T-helper 1 cell treated with Interleukin-12 subunit alpha and Interleukin-12 subunit beta and Interleukin-4 antibody, amounts not matched to agents 30 ng/mL and 1 ng/mL, for 36 hours (primary cell): ENCODE measurements at regions not wholly inside any gene's neighbourhood (a gene's known extent, or its start where the extent isn't known, plus 50 kb on each side); places are given as distances from the start of the nearest gene placed in this dataset.
"Not testable (repeated sequence)": the region's sequence is repeated elsewhere in the genome, so short reads cannot be mapped to it uniquely, and the experiment has no call there.

Source experiments
- intact Hi-C: fragments of 100-400 bp; cut with micrococcal nuclease; formaldehyde crosslinking; loops from one replicate; pipeline ENCODE4 v1.15.1; 2024

DNA sequence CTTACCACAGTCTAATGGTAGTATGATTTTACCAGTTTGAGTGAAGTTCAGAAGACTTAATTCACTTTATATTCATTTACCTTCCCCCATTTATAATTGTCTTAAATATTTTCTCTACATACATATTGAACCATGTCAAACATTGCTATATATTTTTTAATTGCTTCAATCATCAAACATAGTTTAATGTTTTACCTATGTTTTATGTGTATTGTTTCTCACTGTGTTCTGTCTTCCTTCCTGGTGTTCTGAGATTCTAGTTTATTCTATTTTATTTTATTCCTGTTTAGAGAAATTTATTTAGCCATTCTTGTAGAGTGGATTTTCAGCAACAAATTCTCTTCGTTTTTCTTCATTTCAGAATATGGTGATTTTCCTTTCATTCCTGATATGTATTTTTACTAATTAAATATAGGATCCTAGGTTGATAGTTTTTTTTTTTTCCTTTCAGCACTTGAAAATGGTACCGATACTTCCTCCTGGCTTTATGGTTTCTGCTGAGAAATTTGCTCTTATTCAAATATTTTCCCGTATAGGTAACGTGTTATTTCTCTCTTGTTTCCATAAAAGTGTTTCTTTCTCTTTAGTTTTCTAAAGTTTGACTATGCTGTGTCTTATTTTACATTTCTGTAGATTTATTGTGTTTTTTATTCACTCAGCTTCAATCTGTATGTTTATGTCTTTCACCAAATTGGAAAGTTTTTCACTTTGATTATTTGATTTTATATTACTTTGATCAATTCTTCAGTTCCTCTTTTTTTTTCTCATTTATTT is 201.8 kb upstream of the AGR3 start:
- intact Hi-C loops, result no loop called here

DNA sequence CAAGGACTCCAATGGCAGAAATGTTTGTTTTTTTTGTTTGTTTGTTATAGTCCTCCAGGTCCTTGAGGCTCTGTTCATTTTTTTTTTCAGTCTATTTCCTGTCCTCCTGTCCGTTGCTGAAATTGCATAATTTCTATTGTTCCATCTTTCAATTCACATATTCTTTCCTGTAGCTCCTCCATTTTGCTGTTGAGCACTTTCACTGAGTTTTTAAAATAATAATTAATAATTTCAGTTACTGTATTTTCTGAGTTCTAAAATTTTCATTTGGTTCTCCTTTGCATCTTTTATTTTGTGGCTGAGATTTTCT is 202.3 kb upstream of the AGR3 start:
- intact Hi-C loops, result no loop called here

DNA sequence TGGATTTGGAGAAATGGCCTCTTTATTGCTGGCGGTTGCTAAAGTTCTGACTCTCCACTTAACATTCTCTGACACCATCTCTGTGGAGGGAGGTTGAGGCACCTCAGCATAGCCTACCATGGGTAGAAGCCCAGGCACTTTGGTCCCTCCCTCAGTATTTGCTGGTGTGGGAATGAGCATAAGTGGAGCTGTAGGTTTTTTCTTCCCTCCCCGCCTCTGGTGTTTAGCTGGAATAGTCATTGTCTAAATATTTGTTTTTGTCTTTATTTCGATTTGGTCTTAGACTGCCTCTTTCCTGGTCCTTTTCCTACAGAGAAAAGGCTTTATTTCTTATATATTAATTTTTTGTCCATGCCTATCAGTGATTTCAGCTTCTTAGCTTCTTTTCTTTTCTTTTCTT is 203.4 kb upstream of the AGR3 start:
- intact Hi-C loops, result no loop called here

DNA sequence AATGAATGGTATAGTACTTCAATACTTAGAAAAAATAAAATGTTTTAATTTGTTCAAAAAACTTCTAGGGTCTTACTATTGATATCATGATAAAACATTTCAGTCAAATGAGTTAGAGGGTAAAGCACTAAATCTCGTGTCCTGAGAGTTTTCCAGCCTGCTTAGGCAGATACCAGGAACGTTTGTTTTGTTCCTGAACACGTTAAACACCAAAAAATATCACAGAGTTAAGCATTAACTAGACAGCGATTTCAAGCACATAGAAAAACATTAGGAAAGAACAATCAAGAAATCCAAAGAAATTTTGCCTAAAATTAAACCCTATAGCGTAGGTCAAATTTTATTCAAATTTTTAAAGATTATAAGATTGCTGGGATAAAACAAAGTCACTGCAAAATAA is 204.6 kb upstream of the AGR3 start:
- intact Hi-C loops, result no loop called here

DNA sequence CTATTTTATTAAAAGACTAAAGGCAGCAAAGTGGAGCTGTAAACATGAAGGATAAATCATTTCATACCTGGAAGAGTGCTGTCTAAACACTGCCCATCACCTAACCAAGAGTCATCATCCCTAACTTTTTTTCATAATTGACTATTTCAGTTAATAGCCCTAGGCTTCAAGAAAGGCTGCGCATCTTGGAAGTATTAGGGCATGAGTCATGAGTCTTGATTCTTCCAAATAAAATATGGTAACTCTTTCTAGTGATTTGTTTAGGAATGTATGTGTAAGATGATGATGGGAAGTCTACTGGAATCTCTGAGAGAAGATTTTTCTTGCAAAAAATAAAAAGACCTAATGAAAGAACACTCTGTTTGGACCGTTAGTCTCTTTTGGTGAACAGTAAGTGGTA is 207.7 kb upstream of the AHR start:
- intact Hi-C loops, result no loop called here

DNA sequence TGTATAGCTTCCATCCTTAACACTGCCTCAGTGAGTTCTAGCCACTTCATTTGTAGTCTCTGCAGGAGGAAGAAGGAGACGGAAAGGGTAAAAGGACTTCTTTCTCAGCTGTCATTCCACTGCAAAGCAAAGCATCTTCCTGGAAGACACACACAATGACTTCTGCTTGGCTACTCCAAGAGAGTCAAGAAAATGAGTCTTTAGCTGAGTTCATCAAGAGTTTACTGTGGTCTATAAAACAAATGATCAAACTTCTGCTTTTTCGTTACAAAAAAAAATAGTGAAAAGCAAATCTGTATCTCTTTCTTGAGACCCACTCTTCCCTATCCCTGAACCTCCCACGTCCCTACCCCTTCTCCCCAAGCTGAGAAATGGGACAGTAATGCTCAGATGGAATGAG is 205.0 kb upstream of the AHR start:
- intact Hi-C loops, result no loop called here

DNA sequence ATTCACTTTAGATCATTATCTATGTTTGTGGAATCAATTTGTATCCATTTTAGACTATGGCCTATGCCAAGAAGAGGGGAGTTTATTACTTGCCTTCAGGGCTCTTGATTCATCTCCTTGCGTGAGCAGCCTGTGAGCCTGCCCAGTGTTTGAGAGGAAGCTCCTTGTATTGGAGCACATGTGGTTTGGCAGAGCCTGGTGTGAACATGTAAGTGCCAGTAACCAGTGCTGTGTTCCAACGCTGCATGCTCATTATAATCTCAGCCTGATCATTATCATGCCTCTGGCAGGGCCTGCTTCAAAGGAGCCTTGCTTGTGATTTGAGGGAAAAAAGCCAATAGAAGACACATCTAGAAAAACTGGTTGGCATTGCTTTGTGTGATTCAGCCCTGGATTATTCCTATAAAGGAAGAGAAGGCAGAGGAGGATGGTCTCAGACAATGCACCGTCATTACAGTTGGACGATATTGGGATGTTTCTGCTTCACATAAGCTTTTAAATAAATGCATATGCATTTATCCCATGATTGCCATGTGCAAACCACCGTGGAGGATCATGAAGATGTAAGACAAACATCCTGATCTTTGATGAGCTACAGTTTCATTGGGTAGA is 203.4 kb upstream of the AHR start:
- intact Hi-C loops, result no loop called here

DNA sequence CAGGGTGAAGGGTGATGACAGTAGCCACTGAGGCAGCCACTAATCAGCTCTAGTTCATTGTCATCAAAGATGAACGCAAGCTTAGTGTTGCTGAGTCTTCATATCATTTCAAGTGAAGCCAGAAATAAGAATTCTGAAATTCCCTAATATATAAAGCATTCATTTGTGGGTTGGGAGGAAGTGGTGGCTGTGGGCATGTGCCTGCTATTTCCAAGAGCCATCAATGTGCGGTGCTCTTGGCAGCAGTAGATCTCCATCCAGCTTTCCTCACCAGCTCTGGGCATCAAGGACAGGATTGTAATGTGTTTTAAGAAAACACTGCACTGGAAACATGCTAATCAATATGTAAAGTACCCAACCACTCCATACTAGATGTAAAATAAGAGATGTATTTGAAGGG is 202.5 kb upstream of the AHR start:
- intact Hi-C loops, result no loop called here

DNA sequence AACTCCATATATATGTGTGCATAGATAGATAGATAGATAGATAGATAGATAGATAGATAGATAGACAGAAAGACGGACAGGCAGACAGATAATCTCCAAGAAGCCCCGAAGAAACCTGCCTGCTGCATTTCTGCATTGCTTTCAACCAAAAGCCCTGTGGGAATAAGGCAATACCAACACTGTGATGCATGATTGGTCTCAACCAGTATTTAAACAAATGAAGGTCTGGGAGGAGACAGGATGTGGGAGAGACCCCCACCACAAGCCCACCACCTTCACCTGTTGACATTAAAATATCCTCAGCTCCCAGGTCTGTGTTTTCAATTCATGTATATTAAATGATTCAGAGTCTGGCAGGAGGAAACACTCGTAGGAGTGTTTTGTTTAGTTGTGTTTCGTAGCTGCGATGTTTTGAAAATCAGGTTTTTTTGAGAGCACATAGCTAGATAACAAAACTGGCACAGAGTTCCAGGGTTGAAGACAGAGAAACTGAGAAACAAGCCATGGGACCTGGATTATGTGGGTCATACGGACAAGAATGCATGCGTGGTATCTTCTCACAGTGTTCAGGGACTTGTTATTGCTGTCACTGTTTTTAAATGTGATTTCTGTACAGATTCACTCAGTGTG is 200.7 kb upstream of the AHR start:
- intact Hi-C loops, result no loop called here

DNA sequence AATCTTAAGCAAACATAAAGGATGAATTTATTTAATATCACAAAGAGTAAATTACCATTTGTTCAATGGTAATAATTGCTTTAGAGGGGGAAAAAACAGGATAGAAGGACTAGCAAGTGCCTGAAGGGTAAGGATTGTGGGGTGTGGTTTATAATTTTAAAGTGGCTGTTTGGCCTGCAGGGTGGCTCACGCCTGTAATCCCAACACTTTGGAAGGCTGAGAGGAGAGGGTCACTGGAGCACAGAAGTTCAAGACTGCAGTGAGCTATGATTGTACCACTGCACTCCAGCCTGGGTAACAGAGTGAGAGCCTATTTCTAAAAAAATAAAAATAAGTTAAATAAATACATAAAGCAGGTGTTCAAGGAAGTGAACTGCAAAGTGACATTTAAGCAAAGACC is 199.9 kb upstream of the AHR start:
- intact Hi-C loops, result no loop called here

DNA sequence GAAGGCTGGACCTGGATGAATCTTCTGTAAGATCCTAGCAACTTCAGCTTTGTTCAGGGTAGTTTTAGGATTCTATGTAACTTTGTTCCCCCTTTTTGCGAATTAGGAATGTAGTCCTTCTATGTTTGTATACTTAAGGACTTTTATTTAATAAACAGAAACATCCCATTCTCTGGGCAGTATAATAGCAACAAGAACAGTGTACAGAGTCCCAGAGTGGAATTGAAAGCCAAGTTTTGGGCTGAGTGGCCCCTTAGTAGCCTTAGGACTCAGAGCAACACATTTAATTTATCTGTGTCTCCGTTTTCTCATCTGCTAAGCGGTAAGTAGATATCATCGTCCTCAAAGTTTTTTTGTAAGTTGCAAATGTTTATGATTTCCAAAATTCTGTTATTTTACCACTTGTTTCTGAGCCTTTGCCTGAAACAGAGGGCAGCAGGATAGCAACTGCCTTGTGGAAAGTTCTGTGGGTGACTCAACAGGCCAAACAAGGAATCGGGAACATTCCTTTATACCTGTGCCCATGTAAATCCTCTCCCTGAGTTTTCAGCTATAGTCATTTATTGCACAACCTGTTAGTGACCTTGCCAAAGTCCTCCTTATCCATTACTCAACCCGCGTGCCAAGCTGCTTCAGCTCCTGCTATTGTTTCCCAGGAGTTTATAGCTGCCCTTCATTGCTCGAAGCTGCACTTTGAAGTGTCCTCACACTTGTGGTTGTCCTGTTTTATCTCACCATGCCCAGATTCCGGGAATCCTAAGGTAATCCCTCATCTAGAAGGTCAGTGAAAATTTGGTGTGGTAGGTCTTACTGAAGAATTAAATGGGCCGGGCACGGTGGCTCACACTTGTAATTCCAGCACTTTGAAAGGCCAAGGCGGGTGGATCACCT is 199.1 kb upstream of the AHR start:
- intact Hi-C loops, result no loop called here

DNA sequence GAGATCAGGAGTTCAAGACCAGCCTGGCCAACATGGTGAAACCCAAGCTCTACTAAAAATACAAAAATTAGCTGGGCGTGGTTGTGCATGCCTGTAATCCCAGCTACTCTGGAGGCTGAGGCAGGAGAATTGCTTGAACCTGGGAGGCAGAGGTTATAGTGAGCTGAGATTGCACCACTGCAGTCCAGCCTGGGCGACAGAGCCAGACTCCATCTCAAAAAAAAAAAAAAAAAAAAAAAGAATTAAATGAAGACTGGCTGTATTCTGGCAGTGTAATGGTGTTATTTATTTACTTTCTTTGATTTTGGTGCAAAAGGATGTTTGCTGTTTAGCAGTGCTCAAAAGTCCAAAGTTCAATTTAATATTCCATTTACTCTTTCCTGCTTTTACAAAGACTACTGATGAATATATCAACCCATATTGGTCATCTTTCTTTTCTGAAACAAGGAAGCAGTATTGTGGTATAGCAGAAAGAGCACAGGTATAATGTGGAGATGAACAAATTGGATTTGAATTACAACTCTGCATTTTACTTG is 198.4 kb upstream of the AHR start:
- intact Hi-C loops, result not testable (repeated sequence)

DNA sequence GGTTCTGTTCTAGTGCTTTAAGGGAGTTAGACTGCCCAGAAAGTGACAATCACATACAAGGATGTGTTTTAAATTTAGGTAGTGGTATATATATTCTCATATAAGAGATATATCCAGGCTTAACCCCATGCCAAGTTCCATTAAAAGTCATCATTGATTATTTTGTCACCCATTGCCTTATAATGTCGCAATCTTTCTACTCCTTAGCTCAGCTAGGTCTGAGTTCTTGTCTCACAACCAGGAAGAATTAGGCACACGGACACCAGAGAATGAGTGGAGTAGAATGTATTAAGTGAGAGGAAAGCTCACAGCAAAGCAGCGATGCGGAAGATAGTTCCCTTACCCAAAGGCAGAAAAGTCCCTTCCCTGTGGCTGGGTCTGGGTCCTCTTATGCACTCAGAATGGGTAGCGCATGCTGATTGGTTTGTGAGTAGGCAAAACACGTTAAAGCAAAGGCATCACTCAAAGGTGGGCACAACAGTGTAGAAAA is 197.2 kb upstream of the AHR start:
- intact Hi-C loops, result no loop called here

DNA sequence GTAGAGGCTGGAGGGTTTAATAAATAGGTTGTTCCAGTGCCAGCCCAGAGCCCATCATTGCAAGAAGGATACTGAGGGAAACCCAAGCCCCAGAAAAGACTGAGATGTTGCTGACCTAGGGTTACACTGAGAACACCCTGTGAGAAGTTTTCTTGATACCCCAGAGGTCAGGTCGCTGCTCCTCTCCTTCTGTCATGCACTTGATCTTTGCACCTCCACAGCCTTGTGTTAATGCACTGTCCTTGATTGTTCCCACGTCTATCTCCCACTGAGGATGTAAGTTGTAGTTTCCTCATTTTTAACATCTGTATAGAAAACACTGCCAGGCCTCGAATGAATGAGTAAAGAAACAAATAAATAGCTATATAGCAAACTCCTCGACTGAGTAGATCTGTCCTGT is 195.3 kb upstream of the AHR start:
- intact Hi-C loops, result no loop called here

DNA sequence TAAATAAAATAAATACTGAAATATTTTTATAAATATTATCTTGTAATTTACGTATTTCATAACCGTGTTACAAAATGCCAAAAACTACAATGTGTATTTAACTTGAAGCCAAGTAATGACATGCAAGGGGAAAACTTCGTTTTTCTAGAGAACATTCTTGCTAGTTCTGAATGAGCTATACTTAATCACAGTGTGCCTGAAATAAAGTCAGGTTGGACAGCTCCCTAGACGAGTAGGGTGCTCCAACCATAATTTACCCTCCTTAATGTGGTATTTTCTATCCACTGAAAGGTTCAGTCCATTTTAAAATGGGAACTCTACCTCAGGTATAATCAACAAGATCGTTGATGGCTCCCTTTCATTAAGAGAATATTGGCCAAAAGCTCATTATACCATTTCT is 194.5 kb upstream of the AHR start:
- intact Hi-C loops, result no loop called here

DNA sequence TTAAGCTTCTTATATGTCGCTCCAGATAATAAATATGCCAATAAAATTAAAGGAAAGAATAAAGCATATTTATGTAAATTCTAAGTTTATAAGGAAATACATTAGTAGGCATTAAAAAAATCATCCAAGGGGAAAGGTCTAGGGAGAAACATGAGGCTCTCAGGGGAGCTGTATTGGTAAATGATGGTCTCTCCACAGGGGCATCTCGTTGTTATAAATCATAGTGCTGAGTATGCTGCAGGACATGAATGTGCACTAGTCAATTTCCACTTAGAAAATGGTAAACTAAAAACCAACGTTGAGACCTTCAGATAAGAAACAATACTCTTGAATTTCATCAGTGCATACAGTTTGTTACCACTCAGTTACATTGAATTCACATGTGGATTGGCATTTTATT is 194.0 kb upstream of the AHR start:
- intact Hi-C loops, result no loop called here

DNA sequence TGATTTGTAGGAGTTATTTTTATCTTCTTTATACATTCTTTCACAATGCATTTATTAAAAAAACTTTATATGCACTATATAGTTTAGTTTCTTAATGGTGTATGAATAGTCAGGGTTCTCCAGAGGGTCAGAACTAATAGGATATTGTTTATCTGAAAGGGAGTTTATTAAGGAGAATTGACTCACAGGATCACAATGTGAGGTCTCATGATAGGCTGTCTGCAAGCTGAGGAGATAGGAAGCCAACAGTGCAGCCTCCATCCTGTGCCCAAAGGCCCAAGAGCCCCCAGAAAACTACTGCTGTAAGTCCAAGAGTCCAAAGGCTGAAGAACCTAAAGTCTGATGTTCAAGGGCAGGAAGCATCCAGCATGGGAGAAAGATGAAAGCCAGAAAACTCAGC is 192.8 kb upstream of the AHR start:
- intact Hi-C loops, result no loop called here

DNA sequence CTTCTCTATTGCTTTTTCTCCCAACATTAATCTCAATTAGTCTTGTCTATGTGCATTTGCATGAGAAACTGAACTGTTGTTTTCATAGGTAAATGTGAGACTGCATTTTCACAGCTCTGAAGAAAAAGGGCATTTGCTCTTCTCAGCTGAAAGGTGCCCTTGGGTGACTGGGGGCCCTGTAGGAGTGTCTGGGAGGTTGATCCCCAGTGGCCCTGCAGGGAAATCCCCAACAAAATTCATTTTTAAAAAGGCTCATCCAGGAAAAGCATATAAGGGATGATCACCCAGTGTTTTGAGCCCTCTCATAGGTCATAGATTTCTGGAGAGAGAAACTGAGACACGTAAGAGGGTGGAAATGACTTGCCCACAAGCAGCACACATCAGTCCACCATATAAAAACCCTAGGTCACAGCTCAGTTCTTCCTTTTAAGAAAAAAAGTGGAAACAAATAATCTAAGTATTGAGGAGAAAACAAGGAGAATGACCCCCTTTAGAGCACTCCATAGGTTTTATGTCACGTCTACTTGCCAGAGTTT is 190.3 kb upstream of the AHR start:
- intact Hi-C loops, result no loop called here

DNA sequence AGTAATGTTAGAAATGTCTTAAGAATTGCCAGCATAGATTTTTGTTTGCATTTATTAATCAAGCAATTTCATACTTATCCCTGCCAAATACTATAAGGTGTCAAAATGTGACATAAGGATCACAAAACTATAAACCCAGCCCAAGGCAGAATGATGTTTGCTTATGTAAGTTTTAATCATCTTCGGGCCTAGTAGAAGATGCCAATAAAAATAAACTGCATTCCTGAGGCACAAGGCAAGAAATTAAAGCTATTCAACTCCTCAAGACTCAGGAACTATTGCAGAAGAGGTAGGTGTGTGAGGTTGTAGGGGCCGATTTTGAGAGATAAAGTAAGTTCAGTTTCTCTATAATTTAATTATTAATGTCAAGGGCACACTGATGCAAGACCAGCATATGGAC is 189.4 kb upstream of the AHR start:
- intact Hi-C loops, result no loop called here

DNA sequence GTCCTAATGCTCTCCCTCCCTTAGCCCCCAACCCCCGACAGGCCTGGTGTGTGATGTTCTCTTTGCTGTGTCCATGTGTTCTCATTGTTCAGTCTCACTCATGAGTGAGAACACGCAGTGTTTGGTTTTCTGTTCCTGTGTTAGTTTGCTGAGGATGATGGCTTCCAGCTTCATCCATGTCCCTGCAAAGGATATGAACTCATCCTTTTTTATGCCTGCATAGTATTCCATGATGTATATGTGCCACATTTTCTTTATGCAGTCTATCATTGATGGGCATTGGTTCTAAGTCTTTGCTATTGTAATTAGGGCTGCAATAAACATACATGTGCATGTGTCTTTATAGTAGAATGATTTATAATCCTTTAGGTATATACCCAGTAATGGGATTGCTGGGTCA is 184.7 kb upstream of the AHR start:
- intact Hi-C loops, result not testable (repeated sequence)

DNA sequence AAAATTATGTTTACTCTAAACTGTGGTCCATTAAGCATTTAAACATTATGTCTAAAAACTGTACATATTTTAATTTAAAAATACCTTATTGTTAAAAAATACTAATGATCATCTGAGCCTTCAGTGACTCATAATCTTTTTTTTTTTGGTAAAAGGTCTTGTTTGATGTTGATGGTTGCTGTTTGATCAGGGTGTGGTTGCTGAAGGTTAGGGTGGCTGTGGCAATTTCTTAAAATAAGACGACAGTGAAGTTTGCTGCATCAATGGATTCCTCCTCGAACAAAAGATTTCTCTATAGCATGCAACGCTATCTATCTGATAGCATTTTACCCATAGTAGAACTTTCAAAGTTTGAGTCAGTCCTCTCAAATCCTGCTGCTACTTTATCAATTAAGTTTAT is 180.0 kb upstream of the AHR start:
- intact Hi-C loops, result no loop called here
